ENCODE measurements at regions not wholly inside any gene's neighbourhood (a gene's known extent, or its start where the extent isn't known, plus 50 kb on each side); places are given as distances from the start of the nearest gene placed in this dataset.

GRCh38 chr2:120822933-120823332 lies 87.3 kb downstream of the GLI2 start:
- no peak for ATAC-seq
- ChIA-PET RAD21 (ENCODE audit: unreplicated experiment) (no interaction called here), CTCF (no interaction called here), SMC1A (ENCODE audit: uncharacterized antibody, unreplicated experiment) (no interaction called here), POLR2A (no interaction called here)
- DNase-seq (ENCODE audit: low read depth, low spot score): no peak
- in situ Hi-C loops (cut with MboI): no loop called here
- no peak for FAIRE-seq
- no peak overlapping the region for H3K4me3 ChIP-seq
- no peak overlapping the region for H3K27ac ChIP-seq (ENCODE audit: control insufficient read depth, insufficient read depth)
- H3K79me2 ChIP-seq (ENCODE audit: control insufficient read depth, insufficient read depth, low read length): no peaks in the 10 kb centered on the region
- no TSS peak for BruUV-seq (replicated peaks)
- H3K27me3 ChIP-seq (replicated peaks in 1 of 2; ENCODE audit: control insufficient read depth in 2 of 2, insufficient read depth in 2 of 2, low read length in 1 of 2): peaks cover 2% of the 10 kb centered on the region in 2 experiments; a peak in 2 of 4 replicates
- H4K20me1 ChIP-seq (ENCODE audit: control insufficient read depth, insufficient read depth): no peaks in the 10 kb centered on the region
- H3K36me3 ChIP-seq (ENCODE audit: control insufficient read depth in 2 of 2, insufficient read depth in 2 of 2, low read length in 1 of 2): no peaks in the 10 kb centered on the region
- intact Hi-C loops (cut with micrococcal nuclease; ENCODE audit: unreplicated experiment): loop anchor here (1.0 kb wide), 1 partner anchor 11 kb away; no protein-coding TSS in a partner anchor
- H3K9me3 ChIP-seq (replicated peaks; ENCODE audit: control insufficient read depth, insufficient read depth, low read length): no peaks in the 10 kb centered on the region
- no peak overlapping the region for H3K9ac ChIP-seq (ENCODE audit: control insufficient read depth, insufficient read depth, low read length)
- H3K4me2 ChIP-seq (ENCODE audit: control insufficient read depth, insufficient read depth): no peak overlapping the region
- H3K4me1 ChIP-seq (ENCODE audit: control insufficient read depth, insufficient read depth, low read length): no peaks in the 10 kb centered on the region
- H2AFZ ChIP-seq (ENCODE audit: control insufficient read depth, low read depth, low read length): no peak overlapping the region
- WGBS (ENCODE audit: insufficient coverage, insufficient replicate concordance, low lambda C conversion rate, missing lambda C conversion rate): 58% methylated on average over 11 of the region's 11 CpGs
- TF ChIP-seq ZNF687 (IDR thresholded peaks at IDR 0.05): no peak
- TF ChIP-seq MEF2A (IDR thresholded peaks at IDR 0.05; ENCODE audit: insufficient read depth, low read depth, low read length): no peak
- no peak for TF ChIP-seq ELK1 (IDR thresholded peaks at IDR 0.05; ENCODE audit: low read depth, low read length)
- TF ChIP-seq ATF3 (IDR thresholded peaks at IDR 0.05; ENCODE audit: borderline replicate concordance, extremely low read depth, low read depth, low read length): no peak
- no peak for TF ChIP-seq MTA3 (IDR thresholded peaks at IDR 0.05; ENCODE audit: borderline replicate concordance, low read length)
- no peak for TF ChIP-seq ZBTB4 (CRISPR knock-in tag; IDR thresholded peaks at IDR 0.05)
- no peak for TF ChIP-seq KLF5 (IDR thresholded peaks at IDR 0.05; ENCODE audit: partially characterized antibody)
- no peak for TF ChIP-seq RBBP5 (conservative IDR thresholded peaks at IDR 0.05)
- TF ChIP-seq ZBTB40 (IDR thresholded peaks at IDR 0.05; ENCODE audit: borderline replicate concordance): no peak
- no peak for TF ChIP-seq PKNOX1 (IDR thresholded peaks at IDR 0.05)
